ENCODE measurements at regions not wholly inside any gene's neighbourhood (a gene's known extent, or its start where the extent isn't known, plus 50 kb on each side); places are given as distances from the start of the nearest gene placed in this dataset.

DNA sequence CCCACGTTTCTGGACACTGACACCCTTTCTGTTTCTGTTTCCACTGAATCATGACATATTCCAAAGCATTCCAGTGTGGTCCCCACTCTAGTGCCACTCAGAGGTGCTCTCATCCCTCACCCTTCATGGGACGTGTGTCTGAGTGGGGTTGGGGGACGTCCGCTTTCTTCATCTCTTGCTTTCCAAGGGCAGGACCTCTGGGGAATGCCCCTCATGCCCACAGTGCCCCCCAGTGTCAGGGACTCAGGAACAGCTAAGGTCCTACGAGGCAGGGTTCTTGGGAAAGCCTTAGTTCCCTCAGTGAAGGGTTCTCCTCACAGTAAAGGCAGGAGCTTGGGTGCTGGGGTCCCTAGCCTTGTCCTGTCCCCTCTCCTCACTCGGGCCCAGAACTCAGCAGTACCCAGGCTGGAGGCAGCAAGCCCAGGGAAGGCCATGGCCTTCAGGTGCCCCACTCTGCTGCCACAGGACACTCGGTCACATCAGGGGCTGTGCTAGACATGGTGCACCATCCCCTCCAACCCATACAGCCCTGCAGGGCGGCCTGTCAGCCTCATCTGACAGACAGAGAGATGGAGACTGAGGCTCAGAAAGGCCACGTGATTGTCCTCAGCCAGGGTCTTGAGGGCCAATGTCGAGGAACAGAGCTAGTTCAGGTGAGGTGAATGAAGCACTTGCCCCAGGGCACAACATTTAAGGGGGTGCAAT, 261.0 kb downstream of the TLE3 start:
- Histone ChIP-seq H3K4me1 (ENCODE audit: control insufficient read depth in 2 of 2, insufficient read depth in 2 of 2, low read length in 2 of 2) (no peaks in the 10 kb centered on the region), H3K9ac (ENCODE audit: low read depth in 1 of 2, low read length in 2 of 2) (no peak overlapping the region), H3K27ac (ENCODE audit: low read depth in 2 of 2, low read length in 2 of 2) (no peak overlapping the region), H3K27me3 (ENCODE audit: control insufficient read depth in 2 of 2, insufficient read depth in 2 of 2, low read length in 2 of 2) (peaks cover 0 to 5% of the 10 kb centered on the region in 2 donors), H3K36me3 (ENCODE audit: control insufficient read depth in 2 of 2, insufficient read depth in 2 of 2, low read length in 2 of 2) (no peaks in the 10 kb centered on the region), H3K9me3 (ENCODE audit: control insufficient read depth in 2 of 2, low read length in 2 of 2) (no peaks in the 10 kb centered on the region), H3K4me3 (ENCODE audit: low read length in 2 of 2) (no peak overlapping the region)

DNA sequence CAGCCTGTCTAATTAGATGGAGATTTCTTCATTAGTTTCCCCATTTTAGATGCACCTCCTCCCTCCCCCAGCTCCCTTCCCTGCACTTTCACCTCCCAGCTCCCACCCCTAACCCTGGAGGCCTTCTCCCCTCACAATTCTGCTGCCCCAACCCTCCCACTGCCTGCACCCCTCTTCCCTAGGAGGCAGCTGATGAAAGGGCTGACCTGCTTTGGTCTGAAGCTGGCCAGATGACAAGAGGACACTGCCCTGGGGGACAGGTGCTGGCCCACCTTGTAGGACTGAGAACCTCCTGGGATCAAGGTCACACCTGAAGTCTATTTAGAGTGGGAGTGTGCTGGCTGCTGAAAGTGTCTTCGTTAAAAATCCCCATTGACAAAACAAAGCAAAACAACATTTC, 259.4 kb downstream of the TLE3 start:
- H3K36me3 ChIP-seq (ENCODE audit: control insufficient read depth in 2 of 2, insufficient read depth in 2 of 2, low read length in 2 of 2): no peaks in the 10 kb centered on the region
- peaks cover 0 to 5% of the 10 kb centered on the region in 2 donors for H3K27me3 ChIP-seq (ENCODE audit: control insufficient read depth in 2 of 2, insufficient read depth in 2 of 2, low read length in 2 of 2)
- no peaks in the 10 kb centered on the region for H3K4me1 ChIP-seq (ENCODE audit: control insufficient read depth in 2 of 2, insufficient read depth in 2 of 2, low read length in 2 of 2)
- H3K4me3 ChIP-seq (ENCODE audit: low read length in 2 of 2): no peak overlapping the region
- H3K27ac ChIP-seq (ENCODE audit: low read depth in 2 of 2, low read length in 2 of 2): no peak overlapping the region
- H3K9ac ChIP-seq (ENCODE audit: low read depth in 1 of 2, low read length in 2 of 2): no peak overlapping the region
- no peaks in the 10 kb centered on the region for H3K9me3 ChIP-seq (ENCODE audit: control insufficient read depth in 2 of 2, low read length in 2 of 2)

DNA sequence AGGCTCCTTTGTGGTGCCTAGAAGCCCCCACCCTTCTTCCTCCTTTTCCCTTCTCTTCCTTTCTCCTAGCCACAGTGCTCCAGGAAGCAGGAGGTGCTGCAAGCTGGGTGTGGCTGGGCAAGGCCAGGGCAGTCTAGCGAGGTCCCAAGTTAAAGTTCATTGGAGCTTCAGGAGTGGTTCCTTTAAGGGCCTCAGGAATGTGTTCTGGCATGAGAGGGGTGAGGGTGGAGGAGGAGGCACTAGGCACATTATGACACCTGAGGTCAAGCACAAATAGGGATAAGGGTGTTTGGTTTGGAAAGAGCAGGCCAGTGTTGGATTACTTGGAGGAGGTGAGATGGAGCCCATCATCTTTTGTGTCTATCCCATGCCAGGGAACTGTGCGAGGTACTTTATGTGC, 258.7 kb downstream of the TLE3 start:
- Histone ChIP-seq H3K4me1 (ENCODE audit: control insufficient read depth in 2 of 2, insufficient read depth in 2 of 2, low read length in 2 of 2) (no peaks in the 10 kb centered on the region), H3K4me3 (ENCODE audit: low read length in 2 of 2) (no peak overlapping the region), H3K27me3 (ENCODE audit: control insufficient read depth in 2 of 2, insufficient read depth in 2 of 2, low read length in 2 of 2) (peaks cover 0 to 2% of the 10 kb centered on the region in 2 donors), H3K9ac (ENCODE audit: low read depth in 1 of 2, low read length in 2 of 2) (no peak overlapping the region), H3K36me3 (ENCODE audit: control insufficient read depth in 2 of 2, insufficient read depth in 2 of 2, low read length in 2 of 2) (no peaks in the 10 kb centered on the region), H3K9me3 (ENCODE audit: control insufficient read depth in 2 of 2, low read length in 2 of 2) (no peaks in the 10 kb centered on the region), H3K27ac (ENCODE audit: low read depth in 2 of 2, low read length in 2 of 2) (no peak overlapping the region)

DNA sequence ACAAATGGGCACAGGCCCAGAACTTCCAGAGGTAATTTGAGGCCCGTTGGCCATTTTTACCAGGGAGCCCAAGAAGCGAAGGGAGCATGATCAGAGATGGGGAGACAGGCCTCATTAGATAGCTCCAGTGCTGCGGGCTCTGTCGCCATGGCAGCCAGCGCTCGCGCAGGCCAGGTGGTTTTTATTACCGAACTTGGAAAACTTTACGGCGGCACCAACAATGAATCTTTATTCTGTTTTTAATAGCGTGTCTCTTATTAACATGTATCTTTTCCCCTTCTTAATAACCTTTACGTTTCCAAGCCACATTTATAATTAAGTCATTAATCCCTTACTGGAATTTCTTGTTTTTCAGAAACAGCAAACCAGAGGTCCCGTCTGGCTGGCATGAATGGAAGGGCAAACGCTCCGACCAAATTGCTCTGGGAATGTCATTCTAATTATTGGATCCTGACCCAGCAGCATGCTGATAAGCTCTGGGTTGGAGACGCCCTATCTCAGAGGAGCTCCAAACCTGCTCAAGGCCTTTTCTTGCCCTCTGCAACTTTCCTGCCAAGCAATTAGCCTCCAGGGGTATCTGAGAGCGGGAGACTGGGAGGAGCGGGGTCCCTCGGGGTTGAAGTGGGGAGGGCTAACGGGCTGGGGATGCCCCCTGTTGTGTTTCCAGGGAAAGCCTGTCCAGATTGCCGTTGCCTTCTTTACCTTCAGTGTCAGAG, 256.4 kb downstream of the TLE3 start:
- Histone ChIP-seq H3K4me3 (ENCODE audit: low read length in 2 of 2) (no peak overlapping the region), H3K4me1 (ENCODE audit: control insufficient read depth in 2 of 2, insufficient read depth in 2 of 2, low read length in 2 of 2) (no peaks in the 10 kb centered on the region), H3K27me3 (ENCODE audit: control insufficient read depth in 2 of 2, insufficient read depth in 2 of 2, low read length in 2 of 2) (no peaks in the 10 kb centered on the region), H3K9ac (ENCODE audit: low read depth in 1 of 2, low read length in 2 of 2) (no peak overlapping the region), H3K9me3 (ENCODE audit: control insufficient read depth in 2 of 2, low read length in 2 of 2) (no peaks in the 10 kb centered on the region), H3K36me3 (ENCODE audit: control insufficient read depth in 2 of 2, insufficient read depth in 2 of 2, low read length in 2 of 2) (no peaks in the 10 kb centered on the region), H3K27ac (ENCODE audit: low read depth in 2 of 2, low read length in 2 of 2) (no peak overlapping the region)

DNA sequence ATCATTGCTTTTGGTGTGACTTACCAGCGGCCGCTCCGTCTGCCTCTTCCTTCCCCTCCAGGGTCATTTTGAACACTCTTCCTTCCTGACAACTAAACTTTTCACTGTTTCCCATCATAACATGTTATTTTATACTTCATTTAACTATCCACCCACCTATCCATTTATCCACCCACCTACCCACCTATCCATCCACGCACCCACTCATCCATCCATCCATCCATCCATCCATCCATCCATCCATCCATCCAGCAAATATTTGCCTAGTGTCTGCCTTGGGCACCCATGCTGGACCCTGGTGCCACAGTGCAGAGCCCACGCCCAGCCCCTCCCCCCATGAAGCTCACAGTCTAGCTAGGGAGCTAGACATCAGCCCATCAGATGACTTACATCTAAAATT, 254.9 kb downstream of the TLE3 start:
- Histone ChIP-seq H3K27me3 (ENCODE audit: control insufficient read depth in 2 of 2, insufficient read depth in 2 of 2, low read length in 2 of 2) (peaks cover 0 to 2% of the 10 kb centered on the region in 2 donors), H3K36me3 (ENCODE audit: control insufficient read depth in 2 of 2, insufficient read depth in 2 of 2, low read length in 2 of 2) (no peaks in the 10 kb centered on the region)

DNA sequence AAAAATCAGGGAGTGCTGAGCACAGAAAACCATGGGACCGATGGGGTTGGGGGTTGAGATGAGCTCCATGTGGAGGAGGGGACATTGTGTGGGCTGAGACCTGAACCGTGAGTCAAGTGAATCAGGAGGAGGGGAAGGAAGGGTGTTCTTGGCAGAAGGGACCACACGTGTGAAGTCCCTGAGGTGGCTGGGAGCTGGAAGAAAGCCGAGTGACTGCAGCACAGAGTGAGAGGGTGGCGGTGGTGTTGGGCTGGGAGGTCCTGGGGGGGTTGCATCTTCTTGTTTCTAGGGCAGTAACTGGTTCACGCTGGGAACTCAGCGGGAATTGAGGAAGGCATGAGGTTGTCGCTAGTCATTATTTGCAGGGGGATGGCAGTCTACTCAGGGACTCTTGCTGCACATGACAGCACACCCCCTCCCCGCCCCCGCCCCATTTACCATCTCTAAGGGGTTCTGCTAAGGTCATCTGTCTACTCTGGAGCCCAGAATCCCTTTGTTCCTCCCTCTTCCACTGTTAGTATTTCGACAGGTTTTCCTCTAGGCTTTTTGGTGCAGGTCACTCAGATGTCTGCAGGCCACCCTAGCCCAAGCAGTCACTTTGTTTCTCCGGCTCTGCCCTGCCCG, 254.3 kb downstream of the TLE3 start:
- H3K9ac ChIP-seq (ENCODE audit: low read depth in 1 of 2, low read length in 2 of 2): no peak overlapping the region
- no peak overlapping the region for H3K27ac ChIP-seq (ENCODE audit: low read depth in 2 of 2, low read length in 2 of 2)
- peaks cover 0 to 2% of the 10 kb centered on the region in 2 donors for H3K27me3 ChIP-seq (ENCODE audit: control insufficient read depth in 2 of 2, insufficient read depth in 2 of 2, low read length in 2 of 2)
- no peaks in the 10 kb centered on the region for H3K9me3 ChIP-seq (ENCODE audit: control insufficient read depth in 2 of 2, low read length in 2 of 2)
- H3K4me3 ChIP-seq (ENCODE audit: low read length in 2 of 2): no peak overlapping the region
- H3K4me1 ChIP-seq (ENCODE audit: control insufficient read depth in 2 of 2, insufficient read depth in 2 of 2, low read length in 2 of 2): no peaks in the 10 kb centered on the region
- no peaks in the 10 kb centered on the region for H3K36me3 ChIP-seq (ENCODE audit: control insufficient read depth in 2 of 2, insufficient read depth in 2 of 2, low read length in 2 of 2)

More for the DNA sequence above, 254.9 kb downstream of the TLE3 start:
- H3K27ac ChIP-seq (ENCODE audit: low read depth in 2 of 2, low read length in 2 of 2): no peak overlapping the region
- H3K9me3 ChIP-seq (ENCODE audit: control insufficient read depth in 2 of 2, low read length in 2 of 2): no peaks in the 10 kb centered on the region
- H3K4me3 ChIP-seq (ENCODE audit: low read length in 2 of 2): no peak overlapping the region
- no peak overlapping the region for H3K9ac ChIP-seq (ENCODE audit: low read depth in 1 of 2, low read length in 2 of 2)
- H3K4me1 ChIP-seq (ENCODE audit: control insufficient read depth in 2 of 2, insufficient read depth in 2 of 2, low read length in 2 of 2): no peaks in the 10 kb centered on the region

DNA sequence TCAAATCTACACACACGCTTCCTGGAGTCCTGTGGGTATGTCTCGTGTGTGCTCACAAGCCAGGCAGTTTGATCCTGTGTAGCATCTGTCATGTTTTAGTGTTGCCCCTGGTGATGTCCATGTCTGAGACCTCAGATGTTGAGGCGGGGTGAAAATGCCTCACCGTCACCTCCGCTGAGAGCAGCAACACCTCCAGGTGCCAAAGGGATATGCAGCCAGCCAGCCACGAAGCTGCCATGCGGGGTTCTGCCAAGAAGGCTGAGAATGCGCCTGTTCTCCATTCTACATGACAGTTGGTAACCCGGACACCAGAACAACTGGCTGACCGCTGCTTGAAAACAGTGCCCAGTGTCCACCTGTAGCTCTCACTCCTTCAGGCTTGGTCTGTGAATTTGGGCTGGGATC, 253.8 kb downstream of the TLE3 start:
- Histone ChIP-seq H3K4me3 (ENCODE audit: low read length in 2 of 2) (no peak overlapping the region), H3K27me3 (ENCODE audit: control insufficient read depth in 2 of 2, insufficient read depth in 2 of 2, low read length in 2 of 2) (peaks cover 0 to 4% of the 10 kb centered on the region in 2 donors), H3K9me3 (ENCODE audit: control insufficient read depth in 2 of 2, low read length in 2 of 2) (no peaks in the 10 kb centered on the region), H3K36me3 (ENCODE audit: control insufficient read depth in 2 of 2, insufficient read depth in 2 of 2, low read length in 2 of 2) (no peaks in the 10 kb centered on the region), H3K9ac (ENCODE audit: low read depth in 1 of 2, low read length in 2 of 2) (no peak overlapping the region), H3K27ac (ENCODE audit: low read depth in 2 of 2, low read length in 2 of 2) (no peak overlapping the region), H3K4me1 (ENCODE audit: control insufficient read depth in 2 of 2, insufficient read depth in 2 of 2, low read length in 2 of 2) (no peaks in the 10 kb centered on the region)

DNA sequence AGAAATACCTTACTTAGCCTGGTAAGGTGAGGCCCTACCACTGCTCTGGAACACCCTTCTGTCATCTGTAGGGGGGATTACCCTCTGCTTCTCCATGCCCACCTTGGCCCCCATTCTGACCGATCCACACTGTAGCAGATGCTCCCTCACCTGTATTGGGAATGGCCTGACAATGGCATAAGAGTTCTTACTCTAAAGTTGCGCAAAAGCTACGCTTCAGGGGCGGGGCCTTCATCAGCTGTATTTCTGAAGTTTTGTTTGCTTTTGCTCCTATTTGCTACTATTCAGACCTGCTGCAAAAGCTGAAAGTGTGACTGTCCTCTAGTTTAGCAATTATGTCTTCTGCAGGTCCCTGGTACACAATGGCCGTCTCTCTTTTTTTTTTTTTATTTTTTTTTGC, 252.6 kb downstream of the TLE3 start:
- Histone ChIP-seq H3K27me3 (ENCODE audit: control insufficient read depth in 2 of 2, insufficient read depth in 2 of 2, low read length in 2 of 2) (peaks cover 0 to 4% of the 10 kb centered on the region in 2 donors), H3K9ac (ENCODE audit: low read depth in 1 of 2, low read length in 2 of 2) (no peak overlapping the region), H3K4me1 (ENCODE audit: control insufficient read depth in 2 of 2, insufficient read depth in 2 of 2, low read length in 2 of 2) (no peaks in the 10 kb centered on the region), H3K4me3 (ENCODE audit: low read length in 2 of 2) (no peak overlapping the region), H3K27ac (ENCODE audit: low read depth in 2 of 2, low read length in 2 of 2) (no peak overlapping the region), H3K36me3 (ENCODE audit: control insufficient read depth in 2 of 2, insufficient read depth in 2 of 2, low read length in 2 of 2) (no peaks in the 10 kb centered on the region), H3K9me3 (ENCODE audit: control insufficient read depth in 2 of 2, low read length in 2 of 2) (no peaks in the 10 kb centered on the region)

DNA sequence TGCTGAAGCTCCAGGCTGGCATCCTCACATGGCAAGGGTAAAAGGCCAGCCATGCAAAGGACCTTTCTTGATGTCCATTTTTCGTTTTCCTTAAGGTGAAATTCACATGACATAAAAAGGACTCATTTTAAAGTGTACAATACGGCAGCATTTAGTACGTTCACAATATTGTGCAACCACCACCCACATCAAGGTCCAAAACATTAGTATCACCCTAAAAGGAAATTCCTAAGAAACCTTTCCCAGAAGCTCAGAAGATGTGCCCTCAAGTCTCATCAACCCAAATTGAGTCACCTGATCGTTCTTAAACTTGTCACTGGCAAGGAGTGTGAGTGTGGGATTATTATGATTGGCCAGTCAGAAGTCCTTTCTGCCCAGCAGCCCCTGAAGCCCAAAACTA, 250.1 kb downstream of the TLE3 start:
- Histone ChIP-seq H3K9me3 (ENCODE audit: control insufficient read depth in 2 of 2, low read length in 2 of 2) (no peaks in the 10 kb centered on the region), H3K9ac (ENCODE audit: low read depth in 1 of 2, low read length in 2 of 2) (no peak overlapping the region), H3K27me3 (ENCODE audit: control insufficient read depth in 2 of 2, insufficient read depth in 2 of 2, low read length in 2 of 2) (peaks cover 0 to 4% of the 10 kb centered on the region in 2 donors), H3K36me3 (ENCODE audit: control insufficient read depth in 2 of 2, insufficient read depth in 2 of 2, low read length in 2 of 2) (no peaks in the 10 kb centered on the region), H3K27ac (ENCODE audit: low read depth in 2 of 2, low read length in 2 of 2) (no peak overlapping the region), H3K4me3 (ENCODE audit: low read length in 2 of 2) (no peak overlapping the region), H3K4me1 (ENCODE audit: control insufficient read depth in 2 of 2, insufficient read depth in 2 of 2, low read length in 2 of 2) (no peaks in the 10 kb centered on the region)

DNA sequence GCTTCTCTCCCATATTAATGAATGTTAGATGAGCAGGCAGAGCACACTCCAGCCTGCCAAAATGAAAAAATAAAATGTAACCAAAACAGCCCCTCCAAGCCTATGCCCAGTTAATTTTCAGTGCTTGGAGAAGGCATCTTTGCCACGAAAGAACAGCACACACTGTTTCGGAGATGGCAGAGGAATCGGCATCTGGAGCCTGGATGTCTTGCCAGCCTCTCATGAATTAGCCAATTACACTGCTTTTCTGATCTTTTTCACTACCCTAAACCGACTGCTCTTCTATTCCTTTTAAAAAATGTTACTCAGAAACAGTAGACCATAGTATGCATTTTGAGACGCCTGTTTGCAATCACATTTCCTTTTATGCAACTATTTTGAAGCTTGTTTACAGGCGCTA, 249.6 kb downstream of the TLE3 start:
- H3K27me3 ChIP-seq (ENCODE audit: control insufficient read depth in 2 of 2, insufficient read depth in 2 of 2, low read length in 2 of 2): peaks cover 0 to 4% of the 10 kb centered on the region in 2 donors
- H3K9me3 ChIP-seq (ENCODE audit: control insufficient read depth in 2 of 2, low read length in 2 of 2): no peaks in the 10 kb centered on the region
- H3K9ac ChIP-seq (ENCODE audit: low read depth in 1 of 2, low read length in 2 of 2): no peak overlapping the region
- no peak overlapping the region for H3K4me3 ChIP-seq (ENCODE audit: low read length in 2 of 2)
- no peaks in the 10 kb centered on the region for H3K36me3 ChIP-seq (ENCODE audit: control insufficient read depth in 2 of 2, insufficient read depth in 2 of 2, low read length in 2 of 2)
- H3K4me1 ChIP-seq (ENCODE audit: control insufficient read depth in 2 of 2, insufficient read depth in 2 of 2, low read length in 2 of 2): no peaks in the 10 kb centered on the region
- H3K27ac ChIP-seq (ENCODE audit: low read depth in 2 of 2, low read length in 2 of 2): no peak overlapping the region

Data from mucosa of rectum (tissue), 2 donors.